VCaP (cell line): ENCODE measurements at regions not wholly inside any gene's neighbourhood (a gene's known extent, or its start where the extent isn't known, plus 50 kb on each side); places are given as distances from the start of the nearest gene placed in this dataset.
"Not testable (repeated sequence)": the region's sequence is repeated elsewhere in the genome, so short reads cannot be mapped to it uniquely, and the experiment has no call there.

ENCODE experiments used
- H3K27ac ChIP-seq: fragments of 450-650 bp; 2 replicates; pipeline ENCODE4 v1.5.1; 2017
- TF ChIP-seq, protein P1 (sequence below): fragments of 450-650 bp; conservative IDR thresholded peaks from 2 replicates; pipeline ENCODE4 v1.5.1; 2017; ENCODE audit warnings: mild to moderate bottlenecking, moderate library complexity

DNA sequence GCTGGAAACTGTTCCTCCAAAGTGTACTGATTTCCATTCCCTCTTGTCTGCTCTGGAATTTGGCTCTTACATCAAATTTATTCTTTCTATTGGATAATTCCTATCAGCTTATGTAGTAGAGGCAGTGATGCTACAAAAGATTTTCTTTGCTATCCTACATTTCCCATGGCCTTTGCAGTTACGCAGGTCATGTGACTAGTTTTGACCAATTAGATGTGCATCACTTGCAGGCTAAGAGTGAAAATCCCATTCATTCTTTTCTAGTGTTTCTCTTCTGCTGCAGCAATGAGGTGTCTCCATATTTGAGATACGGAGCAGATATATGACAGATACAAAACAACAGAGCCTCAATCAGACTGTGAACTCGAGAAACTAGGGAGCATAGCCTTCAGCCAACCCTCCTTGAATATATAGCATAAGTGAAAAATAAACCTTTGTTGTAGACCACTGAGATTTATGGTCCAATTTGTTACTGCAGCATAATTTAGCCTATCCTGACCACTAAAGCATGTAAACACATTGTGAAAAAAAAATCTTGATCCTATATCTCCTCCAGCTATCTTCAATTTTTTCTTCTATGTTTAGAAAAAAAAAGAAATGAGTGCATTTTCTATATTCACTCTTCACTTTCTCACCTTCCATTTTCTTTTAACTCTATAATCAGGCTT is 102.0 kb downstream of the HNMT start:
- no peak overlapping the region for H3K27ac ChIP-seq
- TF ChIP-seq, protein P1, sequence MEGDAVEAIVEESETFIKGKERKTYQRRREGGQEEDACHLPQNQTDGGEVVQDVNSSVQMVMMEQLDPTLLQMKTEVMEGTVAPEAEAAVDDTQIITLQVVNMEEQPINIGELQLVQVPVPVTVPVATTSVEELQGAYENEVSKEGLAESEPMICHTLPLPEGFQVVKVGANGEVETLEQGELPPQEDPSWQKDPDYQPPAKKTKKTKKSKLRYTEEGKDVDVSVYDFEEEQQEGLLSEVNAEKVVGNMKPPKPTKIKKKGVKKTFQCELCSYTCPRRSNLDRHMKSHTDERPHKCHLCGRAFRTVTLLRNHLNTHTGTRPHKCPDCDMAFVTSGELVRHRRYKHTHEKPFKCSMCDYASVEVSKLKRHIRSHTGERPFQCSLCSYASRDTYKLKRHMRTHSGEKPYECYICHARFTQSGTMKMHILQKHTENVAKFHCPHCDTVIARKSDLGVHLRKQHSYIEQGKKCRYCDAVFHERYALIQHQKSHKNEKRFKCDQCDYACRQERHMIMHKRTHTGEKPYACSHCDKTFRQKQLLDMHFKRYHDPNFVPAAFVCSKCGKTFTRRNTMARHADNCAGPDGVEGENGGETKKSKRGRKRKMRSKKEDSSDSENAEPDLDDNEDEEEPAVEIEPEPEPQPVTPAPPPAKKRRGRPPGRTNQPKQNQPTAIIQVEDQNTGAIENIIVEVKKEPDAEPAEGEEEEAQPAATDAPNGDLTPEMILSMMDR, result no peak

DNA sequence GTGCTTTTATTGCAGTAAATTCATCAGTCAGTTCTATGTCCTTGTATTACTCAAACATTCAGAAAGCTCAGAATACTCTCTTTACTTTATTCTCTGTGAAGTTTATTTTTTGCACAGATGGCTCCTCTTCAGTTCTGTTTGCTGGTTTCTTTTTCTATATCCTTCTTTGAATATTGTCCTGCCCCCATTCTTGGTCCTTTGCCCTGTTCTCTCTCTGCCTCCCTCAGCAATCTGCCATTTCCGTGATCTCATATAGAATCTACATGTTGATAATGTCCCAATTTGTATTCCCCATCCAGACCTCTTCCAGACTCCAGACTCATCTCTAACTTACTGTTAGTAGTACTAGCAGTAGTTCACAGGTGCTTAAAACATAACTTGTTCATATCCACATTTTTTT is 102.6 kb downstream of the HNMT start:
- no peak overlapping the region for H3K27ac ChIP-seq
- TF ChIP-seq, protein P1, result no peak

DNA sequence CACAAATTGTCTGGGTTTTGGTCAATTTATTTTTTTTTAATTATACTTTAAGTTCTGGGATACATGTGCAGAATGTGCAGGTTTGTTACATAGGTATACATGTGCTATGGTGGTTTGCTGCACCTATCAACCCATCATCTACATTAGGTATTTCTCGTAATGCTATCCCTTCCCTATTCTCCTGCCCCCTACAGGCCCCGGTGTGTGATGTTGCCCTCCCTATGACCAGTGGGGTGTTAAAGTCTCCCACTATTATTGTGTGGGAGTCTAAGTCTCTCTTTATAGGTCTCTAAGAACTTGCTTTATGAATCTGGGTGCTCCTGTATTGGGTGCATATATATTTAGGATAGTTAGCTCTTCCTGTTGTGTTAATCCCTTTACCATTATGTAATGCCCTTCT is 104.4 kb downstream of the HNMT start:
- not testable (repeated sequence) for H3K27ac ChIP-seq

DNA sequence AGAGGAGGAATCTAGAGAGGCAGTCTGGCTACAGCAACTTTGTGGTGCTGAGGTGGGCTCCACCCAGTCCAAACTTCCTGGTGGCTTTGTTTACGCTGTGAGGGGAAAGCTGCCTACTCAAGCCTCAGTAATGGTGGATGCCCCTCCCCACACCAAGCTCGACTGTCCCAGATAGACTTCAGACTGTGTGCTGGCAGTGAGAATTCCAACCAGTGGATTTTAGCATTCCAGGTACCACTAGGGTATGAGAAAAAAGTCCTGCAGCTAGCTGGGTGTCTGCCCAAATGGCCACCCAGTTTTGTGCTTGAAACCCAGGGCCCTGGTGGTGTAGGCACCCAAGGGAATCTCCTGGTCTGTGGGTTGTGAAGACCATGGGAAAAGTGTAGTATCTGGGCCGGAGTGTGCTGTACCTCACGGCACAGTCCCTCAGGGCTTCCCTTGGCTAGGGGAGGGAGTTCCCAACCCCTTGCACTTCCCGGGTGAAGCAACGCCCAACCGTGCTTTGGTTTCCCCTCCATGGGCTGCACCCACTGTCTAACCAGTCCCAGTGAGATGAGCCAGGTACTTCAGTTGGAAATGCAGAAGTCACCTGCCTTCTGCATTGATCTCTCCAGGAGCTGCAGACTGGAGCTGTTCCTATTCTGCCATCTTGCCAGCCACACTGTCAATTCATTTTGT is 106.9 kb downstream of the HNMT start:
- not testable (repeated sequence) for H3K27ac ChIP-seq

DNA sequence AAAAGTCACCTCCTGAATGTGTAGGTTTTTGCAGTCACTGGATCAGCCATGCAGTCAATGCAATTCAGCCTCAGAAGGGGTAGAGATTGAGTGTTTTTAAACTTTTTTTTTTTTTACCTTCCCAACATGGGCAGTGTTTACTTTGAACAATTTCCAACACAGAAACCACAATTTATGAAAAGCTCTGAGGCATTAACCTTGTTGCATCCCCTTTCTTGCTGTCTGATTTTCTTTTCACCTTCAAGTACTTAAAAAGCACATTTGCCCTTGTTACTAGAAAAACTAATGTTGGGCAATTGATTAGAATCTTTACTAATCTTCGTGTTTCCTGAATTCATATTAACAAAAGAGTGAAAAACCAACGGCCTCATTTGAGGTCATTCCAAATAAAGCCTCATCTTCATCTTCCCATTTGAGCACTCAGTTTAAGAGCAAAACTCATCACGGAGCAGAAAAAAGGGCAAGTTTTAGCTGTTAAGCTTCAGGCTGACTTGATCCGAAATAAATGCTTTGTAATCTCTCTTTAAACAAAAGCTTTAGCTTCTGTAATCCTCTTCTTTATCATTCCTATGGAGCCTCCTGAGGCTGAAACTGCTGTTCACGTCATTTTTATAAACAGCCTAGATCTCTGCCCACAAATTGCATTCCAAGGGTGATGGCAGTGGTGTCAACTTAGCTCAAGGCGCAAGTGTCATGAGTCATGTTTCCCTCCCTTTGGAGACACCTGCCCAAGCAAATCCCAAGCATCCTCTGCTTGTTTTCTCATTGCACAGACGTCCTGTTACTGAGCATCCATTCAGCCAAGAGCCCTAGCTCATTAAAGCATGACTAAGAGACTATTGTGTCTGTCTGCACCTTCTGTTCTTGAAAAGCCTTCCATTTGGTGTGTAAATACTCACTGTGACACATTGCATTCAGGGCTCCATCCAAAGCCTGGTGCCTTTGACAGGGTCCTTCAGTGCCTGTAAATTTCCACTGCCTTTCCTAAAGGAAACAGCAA is 107.7 kb downstream of the HNMT start:
- TF ChIP-seq, protein P1, result no peak
- H3K27ac ChIP-seq, result no peak overlapping the region

DNA sequence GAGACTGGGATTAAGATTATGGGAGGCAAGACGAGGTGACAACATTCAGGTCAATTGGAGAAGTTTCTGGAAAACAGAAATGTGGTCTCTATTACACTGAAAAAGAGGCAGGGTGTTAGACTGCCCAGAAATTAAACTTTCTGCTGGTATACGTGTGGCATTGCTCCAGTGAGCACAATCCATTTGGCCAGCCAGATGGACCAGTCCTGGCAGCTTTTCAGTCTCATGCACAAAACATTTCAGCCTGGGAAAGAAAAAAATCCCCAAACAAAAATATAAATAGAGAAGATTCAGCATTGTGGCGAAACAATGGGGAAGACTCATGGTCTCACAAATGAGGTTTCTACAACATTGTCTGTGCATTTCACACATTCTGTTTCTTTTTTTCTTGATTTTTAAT is 113.9 kb downstream of the HNMT start:
- no peak overlapping the region for H3K27ac ChIP-seq
- TF ChIP-seq, protein P1, result no peak

DNA sequence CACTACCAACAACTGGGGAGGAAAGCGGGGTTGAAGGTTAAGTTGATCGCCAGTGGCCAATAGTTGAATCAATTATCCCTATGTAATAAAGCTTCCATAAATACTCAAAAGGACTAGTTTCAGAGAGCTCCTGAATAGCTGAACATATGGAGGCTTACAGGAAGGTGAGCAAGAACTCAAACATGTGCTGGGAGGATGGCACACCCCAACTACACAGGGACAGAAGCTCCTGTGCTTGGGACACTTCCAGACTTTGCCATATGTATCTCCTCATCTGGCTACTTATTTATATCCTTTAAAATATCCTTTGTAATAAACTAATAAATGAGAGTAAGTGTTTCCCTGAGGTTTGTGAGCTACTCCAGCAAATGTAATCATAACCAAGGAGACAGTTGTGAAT is 115.7 kb downstream of the HNMT start:
- TF ChIP-seq, protein P1, result no peak
- no peak overlapping the region for H3K27ac ChIP-seq

DNA sequence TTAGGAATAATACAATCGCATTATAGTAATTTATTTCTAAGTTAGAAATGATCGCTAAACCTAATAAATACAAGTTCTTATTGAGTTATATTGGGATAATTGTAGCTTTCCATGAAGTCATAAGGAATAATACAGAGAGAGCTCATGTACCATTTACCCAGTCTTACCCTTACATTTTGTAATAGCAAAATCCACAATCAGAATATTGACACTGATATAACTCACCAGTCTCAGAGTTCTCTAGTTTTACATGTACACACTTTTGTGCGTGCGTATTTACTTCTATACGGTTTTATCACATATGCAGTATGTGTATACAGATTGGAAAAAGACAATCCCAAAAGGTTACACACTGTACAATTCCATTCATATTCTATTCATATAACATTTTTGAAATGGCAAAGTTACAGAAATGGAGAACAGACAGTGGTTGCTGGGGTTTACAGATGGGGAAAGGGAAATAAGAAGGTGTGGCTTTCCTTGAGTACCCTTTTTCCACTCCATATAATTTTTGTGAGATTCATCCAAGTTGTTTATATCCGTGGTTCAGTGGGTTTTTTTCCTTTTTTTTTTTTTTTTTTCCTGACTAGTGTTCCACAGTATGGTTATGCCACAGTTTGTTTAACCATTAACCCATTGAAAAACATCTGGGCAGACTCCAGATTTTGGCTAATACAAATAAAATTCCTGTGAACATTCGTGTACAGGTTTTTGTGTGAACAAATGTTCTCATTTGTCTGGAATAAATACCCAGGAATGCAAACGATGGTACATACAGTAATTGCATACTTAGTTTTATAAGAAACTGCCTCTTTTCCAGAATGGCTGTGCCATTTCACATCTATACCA is 117.2 kb downstream of the HNMT start:
- TF ChIP-seq, protein P1, result no peak
- no peak overlapping the region for H3K27ac ChIP-seq
